ENCODE measurements at regions not wholly inside any gene's neighbourhood (a gene's known extent, or its start where the extent isn't known, plus 50 kb on each side); places are given as distances from the start of the nearest gene placed in this dataset.

DNA sequence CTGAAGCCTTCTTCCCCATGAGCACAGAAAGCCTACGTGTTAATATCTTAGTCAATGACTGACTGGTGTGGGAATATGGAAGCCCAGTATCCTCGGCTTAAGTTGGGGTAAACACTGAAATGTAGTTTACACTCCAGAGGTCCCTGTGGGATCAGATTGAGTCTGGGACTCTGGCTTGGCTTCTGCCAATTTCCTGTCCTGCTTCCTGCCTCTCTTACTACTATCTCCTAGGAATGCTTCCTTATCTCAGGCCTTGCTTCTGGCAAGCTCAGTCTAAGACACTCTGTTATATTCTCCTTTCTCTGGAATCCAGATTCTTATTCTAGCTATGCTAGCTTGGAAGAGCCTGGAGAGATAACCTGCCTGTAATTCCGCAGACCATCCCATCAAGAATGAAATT, 174.0 kb upstream of the LDB2 start:
- no peak overlapping the region for H3K4me3 ChIP-seq (ENCODE audit: low read length)
- no peak for DNase-seq (ENCODE audit: low read depth)
- TF ChIP-seq, protein P1, sequence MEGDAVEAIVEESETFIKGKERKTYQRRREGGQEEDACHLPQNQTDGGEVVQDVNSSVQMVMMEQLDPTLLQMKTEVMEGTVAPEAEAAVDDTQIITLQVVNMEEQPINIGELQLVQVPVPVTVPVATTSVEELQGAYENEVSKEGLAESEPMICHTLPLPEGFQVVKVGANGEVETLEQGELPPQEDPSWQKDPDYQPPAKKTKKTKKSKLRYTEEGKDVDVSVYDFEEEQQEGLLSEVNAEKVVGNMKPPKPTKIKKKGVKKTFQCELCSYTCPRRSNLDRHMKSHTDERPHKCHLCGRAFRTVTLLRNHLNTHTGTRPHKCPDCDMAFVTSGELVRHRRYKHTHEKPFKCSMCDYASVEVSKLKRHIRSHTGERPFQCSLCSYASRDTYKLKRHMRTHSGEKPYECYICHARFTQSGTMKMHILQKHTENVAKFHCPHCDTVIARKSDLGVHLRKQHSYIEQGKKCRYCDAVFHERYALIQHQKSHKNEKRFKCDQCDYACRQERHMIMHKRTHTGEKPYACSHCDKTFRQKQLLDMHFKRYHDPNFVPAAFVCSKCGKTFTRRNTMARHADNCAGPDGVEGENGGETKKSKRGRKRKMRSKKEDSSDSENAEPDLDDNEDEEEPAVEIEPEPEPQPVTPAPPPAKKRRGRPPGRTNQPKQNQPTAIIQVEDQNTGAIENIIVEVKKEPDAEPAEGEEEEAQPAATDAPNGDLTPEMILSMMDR (IDR thresholded peaks at IDR 0.05; ENCODE audit: insufficient read depth, low read depth, low read length, missing control alignments), result no peak

DNA sequence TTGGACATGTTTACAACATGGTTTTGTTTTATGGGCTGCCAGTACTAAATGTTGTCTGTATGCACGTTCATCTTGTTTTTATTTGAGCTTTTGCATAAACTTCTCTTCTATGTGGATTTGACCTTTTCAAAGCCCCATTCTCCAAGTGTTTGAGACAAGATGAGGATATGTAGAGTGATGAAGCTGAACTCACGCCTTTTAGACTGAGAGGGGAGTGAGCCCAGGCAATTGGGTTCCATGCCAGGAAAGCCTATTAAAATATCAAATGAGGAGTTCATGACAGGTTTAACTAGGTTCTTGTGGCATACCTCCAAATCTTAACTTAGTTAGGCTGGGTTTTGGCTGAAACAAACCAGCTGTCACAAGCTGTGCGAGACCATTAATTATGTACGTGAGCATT, 170.4 kb upstream of the LDB2 start:
- no peak for DNase-seq (ENCODE audit: low read depth)
- no peak overlapping the region for H3K4me3 ChIP-seq (ENCODE audit: low read length)
- TF ChIP-seq, protein P1 (IDR thresholded peaks at IDR 0.05; ENCODE audit: insufficient read depth, low read depth, low read length, missing control alignments), result no peak

GRCh38 chr4:17068392-17068791, 169.9 kb upstream of the LDB2 start:
- no peak overlapping the region for H3K4me3 ChIP-seq (ENCODE audit: low read length)
- TF ChIP-seq, protein P1 (IDR thresholded peaks at IDR 0.05; ENCODE audit: insufficient read depth, low read depth, low read length, missing control alignments), result no peak
- DNase-seq (ENCODE audit: low read depth), result peak; percentile 53

DNA sequence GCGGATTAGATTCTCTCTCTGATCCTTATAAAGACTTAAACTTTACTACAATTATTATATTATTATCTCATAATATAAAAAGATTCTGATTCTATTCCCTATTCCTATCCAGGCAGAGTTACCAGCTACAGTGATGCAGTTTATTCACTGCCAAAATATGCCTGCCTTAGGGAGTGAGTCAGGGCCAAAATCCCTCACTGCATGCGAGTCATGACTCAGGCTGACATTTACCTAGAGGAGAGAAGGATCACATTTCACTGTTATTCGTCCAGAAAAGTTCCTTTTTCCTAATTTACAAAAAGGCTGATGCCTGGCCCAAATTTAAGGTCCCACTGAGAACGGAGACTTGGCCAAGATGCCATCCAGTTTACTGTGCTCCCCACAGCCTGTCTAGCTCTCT, 168.5 kb upstream of the LDB2 start:
- H3K4me3 ChIP-seq (ENCODE audit: low read length), result no peak overlapping the region

DNA sequence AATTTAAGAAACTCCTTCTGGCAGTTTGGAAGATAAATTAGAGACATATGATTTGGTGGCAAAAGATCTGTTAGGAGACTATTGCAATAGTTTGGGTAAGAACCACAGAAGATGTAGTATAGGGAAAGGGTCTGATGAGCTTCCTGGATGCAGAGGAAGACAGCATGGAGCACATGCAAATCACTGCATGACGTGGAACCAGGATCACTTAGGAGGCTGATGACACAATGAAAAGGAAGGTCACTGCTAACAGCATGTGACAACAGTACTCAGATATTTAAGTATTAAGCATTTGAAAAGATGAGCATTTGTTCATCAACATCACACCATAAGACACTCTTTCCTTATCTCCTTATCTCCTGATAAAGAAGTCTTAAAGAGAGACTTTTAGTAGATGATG, 167.8 kb upstream of the LDB2 start:
- no peak overlapping the region for H3K4me3 ChIP-seq (ENCODE audit: low read length)
- peak; percentile 10 for DNase-seq (ENCODE audit: low read depth)
- TF ChIP-seq, protein P1 (IDR thresholded peaks at IDR 0.05; ENCODE audit: insufficient read depth, low read depth, low read length, missing control alignments), result no peak

More for the DNA sequence above, 168.5 kb upstream of the LDB2 start:
- peak; percentile 87 for DNase-seq (ENCODE audit: low read depth)
- TF ChIP-seq, protein P1 (IDR thresholded peaks at IDR 0.05; ENCODE audit: insufficient read depth, low read depth, low read length, missing control alignments), result no peak

GRCh38 chr4:17065821-17066220, 167.4 kb upstream of the LDB2 start:
- TF ChIP-seq, protein P1 (IDR thresholded peaks at IDR 0.05; ENCODE audit: insufficient read depth, low read depth, low read length, missing control alignments), result no peak
- DNase-seq (ENCODE audit: low read depth), result no peak
- no peak overlapping the region for H3K4me3 ChIP-seq (ENCODE audit: low read length)

DNA sequence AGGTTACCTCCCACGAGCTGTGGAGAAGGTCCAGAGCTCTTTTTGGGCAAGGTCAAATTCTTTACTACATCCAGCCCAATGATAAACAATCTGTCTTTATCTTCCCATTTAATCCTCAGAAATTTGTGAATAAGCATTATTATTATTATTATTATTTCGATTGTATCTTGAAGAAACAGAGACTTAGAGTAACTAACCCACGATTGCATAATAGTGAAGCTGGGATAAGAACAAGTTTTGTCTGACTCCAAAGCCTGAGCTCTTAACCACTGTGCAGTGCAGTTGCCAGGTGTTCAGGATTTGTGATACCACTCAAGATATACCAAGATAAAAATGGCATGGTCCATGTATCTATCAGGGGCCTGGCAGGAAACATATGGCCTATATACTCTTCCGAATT, 166.5 kb upstream of the LDB2 start:
- no peak for DNase-seq (ENCODE audit: low read depth)
- TF ChIP-seq, protein P1 (IDR thresholded peaks at IDR 0.05; ENCODE audit: insufficient read depth, low read depth, low read length, missing control alignments), result no peak
- H3K4me3 ChIP-seq (ENCODE audit: low read length), result no peak overlapping the region
